C4-2B (cell line): ENCODE measurements at regions not wholly inside any gene's neighbourhood (a gene's known extent, or its start where the extent isn't known, plus 50 kb on each side); places are given as distances from the start of the nearest gene placed in this dataset.
"Not testable (repeated sequence)": the region's sequence is repeated elsewhere in the genome, so short reads cannot be mapped to it uniquely, and the experiment has no call there.

Experiments used
- H3K27ac ChIP-seq: fragments of 450-650 bp; 2 replicates; pipeline ENCODE4 v1.5.1; 2017
- ZFX ChIP-seq: fragments of 450-650 bp; IDR thresholded peaks from 2 replicates; pipeline ENCODE4 v1.6.1; 2017
- TF ChIP-seq, protein P1 (sequence below): fragments of 450-650 bp; conservative IDR thresholded peaks from 2 replicates; pipeline ENCODE4 v1.5.1; 2017; ENCODE audit warnings: mild to moderate bottlenecking

- H3K27ac ChIP-seq, result no peak overlapping the region
- TF ChIP-seq, protein P1, sequence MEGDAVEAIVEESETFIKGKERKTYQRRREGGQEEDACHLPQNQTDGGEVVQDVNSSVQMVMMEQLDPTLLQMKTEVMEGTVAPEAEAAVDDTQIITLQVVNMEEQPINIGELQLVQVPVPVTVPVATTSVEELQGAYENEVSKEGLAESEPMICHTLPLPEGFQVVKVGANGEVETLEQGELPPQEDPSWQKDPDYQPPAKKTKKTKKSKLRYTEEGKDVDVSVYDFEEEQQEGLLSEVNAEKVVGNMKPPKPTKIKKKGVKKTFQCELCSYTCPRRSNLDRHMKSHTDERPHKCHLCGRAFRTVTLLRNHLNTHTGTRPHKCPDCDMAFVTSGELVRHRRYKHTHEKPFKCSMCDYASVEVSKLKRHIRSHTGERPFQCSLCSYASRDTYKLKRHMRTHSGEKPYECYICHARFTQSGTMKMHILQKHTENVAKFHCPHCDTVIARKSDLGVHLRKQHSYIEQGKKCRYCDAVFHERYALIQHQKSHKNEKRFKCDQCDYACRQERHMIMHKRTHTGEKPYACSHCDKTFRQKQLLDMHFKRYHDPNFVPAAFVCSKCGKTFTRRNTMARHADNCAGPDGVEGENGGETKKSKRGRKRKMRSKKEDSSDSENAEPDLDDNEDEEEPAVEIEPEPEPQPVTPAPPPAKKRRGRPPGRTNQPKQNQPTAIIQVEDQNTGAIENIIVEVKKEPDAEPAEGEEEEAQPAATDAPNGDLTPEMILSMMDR, result no peak
- TF ChIP-seq ZFX, result no peak
Observed at GRCh38 chr3:145005427-145005826, 1033.8 kb downstream of the DIPK2A start.

- TF ChIP-seq ZFX, result no peak
- TF ChIP-seq, protein P1, result no peak
Observed at GRCh38 chr3:145006271-145006670, 1034.6 kb downstream of the DIPK2A start.

GRCh38 chr3:145013931-145014330 lies 1042.3 kb downstream of the DIPK2A start:
- no peak for TF ChIP-seq ZFX
- TF ChIP-seq, protein P1, result no peak
- no peak overlapping the region for H3K27ac ChIP-seq

More at GRCh38 chr3:145006271-145006670, 1034.6 kb downstream of the DIPK2A start:
- no peak overlapping the region for H3K27ac ChIP-seq

DNA sequence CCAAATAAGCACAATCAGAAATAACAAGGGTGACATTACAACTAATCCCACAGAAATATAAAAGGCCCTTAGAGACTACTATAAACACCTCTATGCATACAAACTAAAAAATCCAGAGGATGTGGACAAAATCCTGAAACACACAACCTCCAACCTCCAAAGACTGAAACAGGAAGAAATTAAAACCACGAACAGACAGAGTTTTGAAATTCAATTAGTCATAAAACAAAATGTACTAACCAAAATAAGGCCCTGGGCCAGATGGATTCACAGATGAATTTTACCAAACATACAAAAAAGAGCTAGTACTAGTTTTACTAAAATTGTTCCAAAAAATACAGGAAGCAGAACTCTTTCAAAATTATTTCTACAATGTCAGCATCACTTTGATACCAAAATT lies 1043.6 kb downstream of the DIPK2A start:
- TF ChIP-seq ZFX, result no peak
- TF ChIP-seq, protein P1, result no peak
- H3K27ac ChIP-seq, result no peak overlapping the region

GRCh38 chr3:145017959-145018358 lies 1046.3 kb downstream of the DIPK2A start:
- TF ChIP-seq, protein P1, result no peak
- TF ChIP-seq ZFX, result no peak
- H3K27ac ChIP-seq, result no peak overlapping the region

DNA sequence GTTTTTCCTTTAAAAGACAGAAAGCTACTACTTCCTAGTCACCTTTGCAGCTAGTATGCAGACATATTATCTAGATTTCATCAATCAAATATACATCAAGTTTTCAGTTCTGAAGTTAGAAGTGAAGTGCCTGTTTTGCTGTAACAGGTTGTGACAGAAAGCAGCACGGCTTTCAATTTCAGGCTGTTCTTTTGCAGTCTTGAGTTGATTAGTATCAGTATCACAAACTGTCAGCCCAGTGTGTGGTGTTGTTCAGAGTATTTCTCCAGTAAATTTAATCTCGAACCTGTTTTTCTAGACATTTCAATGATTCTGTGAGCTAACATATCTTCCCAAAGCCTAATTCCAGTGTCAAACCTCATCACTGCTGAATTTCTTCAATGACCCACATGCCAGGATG lies 1050.8 kb downstream of the DIPK2A start:
- TF ChIP-seq, protein P1, result no peak
- TF ChIP-seq ZFX, result no peak
- no peak overlapping the region for H3K27ac ChIP-seq

- TF ChIP-seq, protein P1, result no peak
- TF ChIP-seq ZFX, result no peak
Observed at GRCh38 chr3:145024700-145025099, 1053.1 kb downstream of the DIPK2A start.

GRCh38 chr3:145027186-145027585 lies 1055.6 kb downstream of the DIPK2A start:
- not testable (repeated sequence) for H3K27ac ChIP-seq

More at GRCh38 chr3:145024700-145025099, 1053.1 kb downstream of the DIPK2A start:
- no peak overlapping the region for H3K27ac ChIP-seq
